ACC112 (cell line): ENCODE measurements at regions not wholly inside any gene's neighbourhood (a gene's known extent, or its start where the extent isn't known, plus 50 kb on each side); places are given as distances from the start of the nearest gene placed in this dataset.

Source experiments
- H2AFZ ChIP-seq: fragments of 200-600 bp; sonication (generic); one replicate; pipeline ENCODE4 v1.6.0; 2017; ENCODE audit warnings: antibody characterized with exemption, low read length; ENCODE audit not compliant: unreplicated experiment
- H3K27ac ChIP-seq: fragments of 200-600 bp; sonication (generic); 2 replicates; pipeline ENCODE4 v1.5.1; 2014; ENCODE audit warnings: low read depth, mild to moderate bottlenecking, antibody characterized with exemption, low read length, moderate library complexity
- H3K27me3 ChIP-seq: fragments of 200-600 bp; sonication (generic); 2 replicates; pipeline ENCODE4 v1.6.1; 2014; ENCODE audit warnings: mild to moderate bottlenecking, antibody characterized with exemption, low read length, moderate library complexity, mixed read lengths; ENCODE audit not compliant: insufficient read depth
- H3K36me3 ChIP-seq: fragments of 200-600 bp; sonication (generic); 2 replicates; pipeline ENCODE4 v1.6.1; 2016; ENCODE audit warnings: mild to moderate bottlenecking, antibody characterized with exemption, low read length, moderate library complexity, mixed read lengths; ENCODE audit not compliant: insufficient read depth
- H3K4me1 ChIP-seq: fragments of 200-600 bp; sonication (generic); one replicate; pipeline ENCODE4 v1.6.1; 2016; ENCODE audit warnings: low read length, mixed read lengths; ENCODE audit not compliant: insufficient read depth, unreplicated experiment, control insufficient read depth
- H3K4me3 ChIP-seq: fragments of 200-600 bp; sonication (generic); 2 replicates; pipeline ENCODE4 v1.5.1; 2014; ENCODE audit warnings: mild to moderate bottlenecking, low read depth, low read length
- H3K79me2 ChIP-seq: fragments of 200-600 bp; sonication (generic); one replicate; pipeline ENCODE4 v1.6.0; 2016; ENCODE audit warnings: low read length; ENCODE audit not compliant: control insufficient read depth, unreplicated experiment, insufficient read depth

- H2AFZ ChIP-seq, result no peak overlapping the region
- H3K36me3 ChIP-seq, result no peaks in the 10 kb centered on the region
- no peaks in the 10 kb centered on the region for H3K27me3 ChIP-seq
- no peaks in the 10 kb centered on the region for H3K4me1 ChIP-seq
- H3K27ac ChIP-seq, result no peak overlapping the region
- H3K4me3 ChIP-seq, result no peak overlapping the region
- no peaks in the 10 kb centered on the region for H3K79me2 ChIP-seq
Measured at GRCh38 chrX:96387801-96388200, 296.8 kb upstream of the DIAPH2 start.

- Histone ChIP-seq H3K4me3 (no peak overlapping the region), H3K79me2 (no peaks in the 10 kb centered on the region), H2AFZ (no peak overlapping the region), H3K36me3 (no peaks in the 10 kb centered on the region), H3K27me3 (no peaks in the 10 kb centered on the region), H3K4me1 (no peaks in the 10 kb centered on the region), H3K27ac (no peak overlapping the region)
Measured at GRCh38 chrX:96389281-96390047, 295.2 kb upstream of the DIAPH2 start.

- no peaks in the 10 kb centered on the region for H3K79me2 ChIP-seq
- no peak overlapping the region for H3K4me3 ChIP-seq
- H3K36me3 ChIP-seq, result no peaks in the 10 kb centered on the region
- no peak overlapping the region for H3K27ac ChIP-seq
- H3K4me1 ChIP-seq, result no peaks in the 10 kb centered on the region
- H2AFZ ChIP-seq, result no peak overlapping the region
- no peaks in the 10 kb centered on the region for H3K27me3 ChIP-seq
Measured at GRCh38 chrX:96394598-96394997, 290.0 kb upstream of the DIAPH2 start.

GRCh38 chrX:96403446-96403845 lies 281.2 kb upstream of the DIAPH2 start:
- H3K4me1 ChIP-seq, result peaks cover 8% of the 10 kb centered on the region
- H3K4me3 ChIP-seq, result no peak overlapping the region
- no peaks in the 10 kb centered on the region for H3K79me2 ChIP-seq
- H3K36me3 ChIP-seq, result no peaks in the 10 kb centered on the region
- H3K27ac ChIP-seq, result no peak overlapping the region
- H3K27me3 ChIP-seq, result no peaks in the 10 kb centered on the region
- no peak overlapping the region for H2AFZ ChIP-seq

- Histone ChIP-seq H3K79me2 (no peaks in the 10 kb centered on the region), H3K4me3 (no peak overlapping the region), H3K27me3 (no peaks in the 10 kb centered on the region), H3K36me3 (no peaks in the 10 kb centered on the region), H3K4me1 (peaks cover 8% of the 10 kb centered on the region), H3K27ac (no peak overlapping the region), H2AFZ (no peak overlapping the region)
Measured at GRCh38 chrX:96405842-96406241, 278.8 kb upstream of the DIAPH2 start.

- Histone ChIP-seq H3K27ac (0 out of 2 replicates have a peak overlapping the region, but pooled peaks have one; percentile 21), H3K4me1 (peaks cover 8% of the 10 kb centered on the region)
Measured at GRCh38 chrX:96407072-96407471, 277.6 kb upstream of the DIAPH2 start.

GRCh38 chrX:96407501-96407900 lies 277.1 kb upstream of the DIAPH2 start:
- H3K4me3 ChIP-seq, result peak overlapping the region; percentile 56
- H3K27me3 ChIP-seq, result no peaks in the 10 kb centered on the region
- H2AFZ ChIP-seq, result peak overlapping the region; percentile 48
- no peaks in the 10 kb centered on the region for H3K79me2 ChIP-seq
- no peaks in the 10 kb centered on the region for H3K36me3 ChIP-seq
- H3K27ac ChIP-seq, result peak overlapping the region; percentile 32
- peaks cover 8% of the 10 kb centered on the region for H3K4me1 ChIP-seq

More at GRCh38 chrX:96407072-96407471, 277.6 kb upstream of the DIAPH2 start:
- Histone ChIP-seq H3K4me3 (peak overlapping the region; percentile 56), H2AFZ (no peak overlapping the region), H3K36me3 (no peaks in the 10 kb centered on the region), H3K79me2 (no peaks in the 10 kb centered on the region), H3K27me3 (no peaks in the 10 kb centered on the region)

- H3K27ac ChIP-seq, result peak overlapping the region; percentile 32
- H3K36me3 ChIP-seq, result no peaks in the 10 kb centered on the region
- H3K4me1 ChIP-seq, result peaks cover 8% of the 10 kb centered on the region
- no peak overlapping the region for H3K4me3 ChIP-seq
- H2AFZ ChIP-seq, result peak overlapping the region; percentile 48
- H3K27me3 ChIP-seq, result no peaks in the 10 kb centered on the region
- H3K79me2 ChIP-seq, result no peaks in the 10 kb centered on the region
Measured at GRCh38 chrX:96407981-96408380, 276.7 kb upstream of the DIAPH2 start.

GRCh38 chrX:96410927-96411326 lies 273.7 kb upstream of the DIAPH2 start:
- no peaks in the 10 kb centered on the region for H3K36me3 ChIP-seq
- no peaks in the 10 kb centered on the region for H3K27me3 ChIP-seq
- no peaks in the 10 kb centered on the region for H3K79me2 ChIP-seq
- H2AFZ ChIP-seq, result no peak overlapping the region
- H3K27ac ChIP-seq, result no peak overlapping the region
- no peak overlapping the region for H3K4me3 ChIP-seq
- H3K4me1 ChIP-seq, result peaks cover 8% of the 10 kb centered on the region

- Histone ChIP-seq H3K27me3 (no peaks in the 10 kb centered on the region), H3K27ac (no peak overlapping the region)
Measured at GRCh38 chrX:96417695-96418094, 266.9 kb upstream of the DIAPH2 start.

GRCh38 chrX:96424007-96424406 lies 260.6 kb upstream of the DIAPH2 start:
- no peak overlapping the region for H2AFZ ChIP-seq

More at GRCh38 chrX:96417695-96418094, 266.9 kb upstream of the DIAPH2 start:
- no peak overlapping the region for H2AFZ ChIP-seq
- H3K79me2 ChIP-seq, result no peaks in the 10 kb centered on the region
- no peaks in the 10 kb centered on the region for H3K4me1 ChIP-seq
- no peaks in the 10 kb centered on the region for H3K36me3 ChIP-seq
- no peak overlapping the region for H3K4me3 ChIP-seq

More at GRCh38 chrX:96424007-96424406, 260.6 kb upstream of the DIAPH2 start:
- H3K27me3 ChIP-seq, result no peaks in the 10 kb centered on the region
- H3K4me3 ChIP-seq, result no peak overlapping the region
- no peaks in the 10 kb centered on the region for H3K36me3 ChIP-seq
- H3K27ac ChIP-seq, result no peak overlapping the region
- no peaks in the 10 kb centered on the region for H3K79me2 ChIP-seq
- H3K4me1 ChIP-seq, result no peaks in the 10 kb centered on the region
